ENCODE measurements at regions not wholly inside any gene's neighbourhood (a gene's known extent, or its start where the extent isn't known, plus 50 kb on each side); places are given as distances from the start of the nearest gene placed in this dataset.

DNA sequence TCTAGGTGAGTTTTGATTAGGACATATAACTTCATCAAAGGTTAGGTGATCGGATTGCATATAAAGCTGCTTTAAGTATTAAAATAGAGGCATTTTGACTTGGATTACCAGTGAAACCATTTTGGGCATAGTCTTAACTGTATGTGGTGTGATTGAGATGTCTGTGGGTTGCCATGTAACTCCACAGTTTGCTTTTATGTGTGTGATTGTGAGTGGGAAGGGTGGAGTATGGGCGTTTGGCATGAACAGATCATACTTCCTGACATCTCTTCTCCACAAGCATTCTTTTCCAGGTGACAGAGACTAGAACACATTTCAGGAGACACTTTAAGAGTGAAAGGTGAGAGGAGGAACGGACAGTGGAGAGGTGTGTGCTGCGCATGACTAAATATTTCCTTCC lies 136.1 kb downstream of the CEP135 start:
- TF ChIP-seq, protein P1, sequence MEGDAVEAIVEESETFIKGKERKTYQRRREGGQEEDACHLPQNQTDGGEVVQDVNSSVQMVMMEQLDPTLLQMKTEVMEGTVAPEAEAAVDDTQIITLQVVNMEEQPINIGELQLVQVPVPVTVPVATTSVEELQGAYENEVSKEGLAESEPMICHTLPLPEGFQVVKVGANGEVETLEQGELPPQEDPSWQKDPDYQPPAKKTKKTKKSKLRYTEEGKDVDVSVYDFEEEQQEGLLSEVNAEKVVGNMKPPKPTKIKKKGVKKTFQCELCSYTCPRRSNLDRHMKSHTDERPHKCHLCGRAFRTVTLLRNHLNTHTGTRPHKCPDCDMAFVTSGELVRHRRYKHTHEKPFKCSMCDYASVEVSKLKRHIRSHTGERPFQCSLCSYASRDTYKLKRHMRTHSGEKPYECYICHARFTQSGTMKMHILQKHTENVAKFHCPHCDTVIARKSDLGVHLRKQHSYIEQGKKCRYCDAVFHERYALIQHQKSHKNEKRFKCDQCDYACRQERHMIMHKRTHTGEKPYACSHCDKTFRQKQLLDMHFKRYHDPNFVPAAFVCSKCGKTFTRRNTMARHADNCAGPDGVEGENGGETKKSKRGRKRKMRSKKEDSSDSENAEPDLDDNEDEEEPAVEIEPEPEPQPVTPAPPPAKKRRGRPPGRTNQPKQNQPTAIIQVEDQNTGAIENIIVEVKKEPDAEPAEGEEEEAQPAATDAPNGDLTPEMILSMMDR (IDR thresholded peaks at IDR 0.05; ENCODE audit: insufficient read depth, low read length, poor library complexity, severe bottlenecking): no peak
- no peak for TF ChIP-seq EZH2phosphoT487 (conservative IDR thresholded peaks at IDR 0.05; ENCODE audit: low read length)
